ENCODE measurements at regions not wholly inside any gene's neighbourhood (a gene's known extent, or its start where the extent isn't known, plus 50 kb on each side); places are given as distances from the start of the nearest gene placed in this dataset.

GRCh38 chr6:113488061-113488460, 369.1 kb upstream of the MARCKS start:
- no peak for DNase-seq

GRCh38 chr6:113488812-113489685, 368.1 kb upstream of the MARCKS start:
- no peak for DNase-seq

GRCh38 chr6:113489952-113490746, 367.0 kb upstream of the MARCKS start:
- DNase-seq, result no peak

GRCh38 chr6:113491376-113491775, 365.8 kb upstream of the MARCKS start:
- no peak for DNase-seq

GRCh38 chr6:113493991-113494390, 363.2 kb upstream of the MARCKS start:
- no peak for DNase-seq

GRCh38 chr6:113495521-113495920, 361.6 kb upstream of the MARCKS start:
- DNase-seq, result no peak

GRCh38 chr6:113496166-113496565, 361.0 kb upstream of the MARCKS start:
- DNase-seq, result no peak

GRCh38 chr6:113500221-113500620, 356.9 kb upstream of the MARCKS start:
- no peak for DNase-seq

- no peak for DNase-seq
These were observed 352.0 kb upstream of the MARCKS start for GRCh38 chr6:113505084-113505699.

- DNase-seq, result no peak
These were observed 348.9 kb upstream of the MARCKS start for GRCh38 chr6:113508249-113508648.

GRCh38 chr6:113511100-113511499, 346.0 kb upstream of the MARCKS start:
- no peak for DNase-seq

GRCh38 chr6:113512576-113512975, 344.6 kb upstream of the MARCKS start:
- DNase-seq, result no peak

GRCh38 chr6:113513086-113513485, 344.1 kb upstream of the MARCKS start:
- DNase-seq, result no peak

- DNase-seq, result no peak
These were observed 334.8 kb upstream of the MARCKS start for GRCh38 chr6:113522376-113522775.

- DNase-seq, result no peak
These were observed 332.3 kb upstream of the MARCKS start for GRCh38 chr6:113524826-113525225.

GRCh38 chr6:113526553-113526952, 330.6 kb upstream of the MARCKS start:
- no peak for DNase-seq

- no peak for DNase-seq
These were observed 330.1 kb upstream of the MARCKS start for GRCh38 chr6:113526995-113527394.

- DNase-seq, result no peak
These were observed 329.0 kb upstream of the MARCKS start for GRCh38 chr6:113528111-113528510.

GRCh38 chr6:113529196-113529595, 327.9 kb upstream of the MARCKS start:
- DNase-seq, result no peak

GRCh38 chr6:113529879-113530278, 327.3 kb upstream of the MARCKS start:
- no peak for DNase-seq

GRCh38 chr6:113530769-113531168, 326.4 kb upstream of the MARCKS start:
- DNase-seq, result no peak

- DNase-seq, result no peak
These were observed 317.9 kb upstream of the MARCKS start for GRCh38 chr6:113539202-113539601.

GRCh38 chr6:113539623-113540022, 317.5 kb upstream of the MARCKS start:
- DNase-seq, result no peak

- no peak for DNase-seq
These were observed 316.7 kb upstream of the MARCKS start for GRCh38 chr6:113540466-113540865.

Measured in stimulated activated CD4-positive, alpha-beta T cell treated with anti-CD3 and anti-CD28 coated beads, Interleukin-1b, Interleukin-23, amount 100 ng/mL, for 48 hours (primary cell).